ENCODE measurements at regions not wholly inside any gene's neighbourhood (a gene's known extent, or its start where the extent isn't known, plus 50 kb on each side); places are given as distances from the start of the nearest gene placed in this dataset.

GRCh38 chr3:163809540-163809993 is 1268.7 kb downstream of the SI start:
- ATAC-seq, result no peak
- TF ChIP-seq TOX (CRISPR knock-in tag; IDR thresholded peaks at IDR 0.05; ENCODE audit: borderline replicate concordance), result no peak
- TF ChIP-seq ZNF8 (CRISPR knock-in tag; IDR thresholded peaks at IDR 0.05), result no peak
- TF ChIP-seq ARNTL (CRISPR knock-in tag; IDR thresholded peaks at IDR 0.05; ENCODE audit: borderline replicate concordance, low read depth), result no peak
- no peak for TF ChIP-seq ZFP3 (CRISPR knock-in tag; IDR thresholded peaks at IDR 0.05)
- TF ChIP-seq PPARA (CRISPR knock-in tag; IDR thresholded peaks at IDR 0.05; ENCODE audit: borderline replicate concordance), result no peak
- no peak for TF ChIP-seq ZC3H10 (CRISPR knock-in tag; IDR thresholded peaks at IDR 0.05)
- no peak for TF ChIP-seq CSRNP3 (CRISPR knock-in tag; IDR thresholded peaks at IDR 0.05)
- no peak for TF ChIP-seq BACH2 (CRISPR knock-in tag; IDR thresholded peaks at IDR 0.05; ENCODE audit: borderline replicate concordance)
- TF ChIP-seq ESRRG (CRISPR knock-in tag; IDR thresholded peaks at IDR 0.05), result no peak
- TF ChIP-seq SNAI2 (CRISPR knock-in tag; IDR thresholded peaks at IDR 0.05), result no peak
- TF ChIP-seq, protein P1, sequence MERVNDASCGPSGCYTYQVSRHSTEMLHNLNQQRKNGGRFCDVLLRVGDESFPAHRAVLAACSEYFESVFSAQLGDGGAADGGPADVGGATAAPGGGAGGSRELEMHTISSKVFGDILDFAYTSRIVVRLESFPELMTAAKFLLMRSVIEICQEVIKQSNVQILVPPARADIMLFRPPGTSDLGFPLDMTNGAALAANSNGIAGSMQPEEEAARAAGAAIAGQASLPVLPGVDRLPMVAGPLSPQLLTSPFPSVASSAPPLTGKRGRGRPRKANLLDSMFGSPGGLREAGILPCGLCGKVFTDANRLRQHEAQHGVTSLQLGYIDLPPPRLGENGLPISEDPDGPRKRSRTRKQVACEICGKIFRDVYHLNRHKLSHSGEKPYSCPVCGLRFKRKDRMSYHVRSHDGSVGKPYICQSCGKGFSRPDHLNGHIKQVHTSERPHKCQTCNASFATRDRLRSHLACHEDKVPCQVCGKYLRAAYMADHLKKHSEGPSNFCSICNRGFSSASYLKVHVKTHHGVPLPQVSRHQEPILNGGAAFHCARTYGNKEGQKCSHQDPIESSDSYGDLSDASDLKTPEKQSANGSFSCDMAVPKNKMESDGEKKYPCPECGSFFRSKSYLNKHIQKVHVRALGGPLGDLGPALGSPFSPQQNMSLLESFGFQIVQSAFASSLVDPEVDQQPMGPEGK (CRISPR knock-in tag; IDR thresholded peaks at IDR 0.05; ENCODE audit: borderline replicate concordance), result no peak
- TF ChIP-seq ISL1 (CRISPR knock-in tag; IDR thresholded peaks at IDR 0.05), result no peak
- TF ChIP-seq RARB (CRISPR knock-in tag; IDR thresholded peaks at IDR 0.05), result no peak
- no peak for TF ChIP-seq GLIS3 (CRISPR knock-in tag; IDR thresholded peaks at IDR 0.05)
- TF ChIP-seq OSR1 (CRISPR knock-in tag; IDR thresholded peaks at IDR 0.05), result no peak
- TF ChIP-seq, protein P2, sequence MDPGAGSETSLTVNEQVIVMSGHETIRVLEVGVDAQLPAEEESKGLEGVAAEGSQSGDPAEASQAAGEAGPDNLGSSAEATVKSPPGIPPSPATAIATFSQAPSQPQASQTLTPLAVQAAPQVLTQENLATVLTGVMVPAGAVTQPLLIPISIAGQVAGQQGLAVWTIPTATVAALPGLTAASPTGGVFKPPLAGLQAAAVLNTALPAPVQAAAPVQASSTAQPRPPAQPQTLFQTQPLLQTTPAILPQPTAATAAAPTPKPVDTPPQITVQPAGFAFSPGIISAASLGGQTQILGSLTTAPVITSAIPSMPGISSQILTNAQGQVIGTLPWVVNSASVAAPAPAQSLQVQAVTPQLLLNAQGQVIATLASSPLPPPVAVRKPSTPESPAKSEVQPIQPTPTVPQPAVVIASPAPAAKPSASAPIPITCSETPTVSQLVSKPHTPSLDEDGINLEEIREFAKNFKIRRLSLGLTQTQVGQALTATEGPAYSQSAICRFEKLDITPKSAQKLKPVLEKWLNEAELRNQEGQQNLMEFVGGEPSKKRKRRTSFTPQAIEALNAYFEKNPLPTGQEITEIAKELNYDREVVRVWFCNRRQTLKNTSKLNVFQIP (CRISPR knock-in tag; IDR thresholded peaks at IDR 0.05; ENCODE audit: borderline replicate concordance, low read depth), result no peak
- no peak for TF ChIP-seq TSHZ2 (CRISPR knock-in tag; IDR thresholded peaks at IDR 0.05)
- no peak for TF ChIP-seq ZFP30 (CRISPR knock-in tag; IDR thresholded peaks at IDR 0.05)
- TF ChIP-seq TCF4 (CRISPR knock-in tag; IDR thresholded peaks at IDR 0.05; ENCODE audit: borderline replicate concordance), result no peak

GRCh38 chr3:163786416-163786815 is 1291.9 kb downstream of the SI start:
- TF ChIP-seq TCF4 (CRISPR knock-in tag; IDR thresholded peaks at IDR 0.05; ENCODE audit: borderline replicate concordance) (no peak), BACH2 (CRISPR knock-in tag; IDR thresholded peaks at IDR 0.05; ENCODE audit: borderline replicate concordance) (no peak), RARB (CRISPR knock-in tag; IDR thresholded peaks at IDR 0.05) (no peak), SNAI2 (CRISPR knock-in tag; IDR thresholded peaks at IDR 0.05) (no peak)
- TF ChIP-seq, protein P2 (CRISPR knock-in tag; IDR thresholded peaks at IDR 0.05; ENCODE audit: borderline replicate concordance, low read depth), result no peak
- no peak for ATAC-seq

DNA sequence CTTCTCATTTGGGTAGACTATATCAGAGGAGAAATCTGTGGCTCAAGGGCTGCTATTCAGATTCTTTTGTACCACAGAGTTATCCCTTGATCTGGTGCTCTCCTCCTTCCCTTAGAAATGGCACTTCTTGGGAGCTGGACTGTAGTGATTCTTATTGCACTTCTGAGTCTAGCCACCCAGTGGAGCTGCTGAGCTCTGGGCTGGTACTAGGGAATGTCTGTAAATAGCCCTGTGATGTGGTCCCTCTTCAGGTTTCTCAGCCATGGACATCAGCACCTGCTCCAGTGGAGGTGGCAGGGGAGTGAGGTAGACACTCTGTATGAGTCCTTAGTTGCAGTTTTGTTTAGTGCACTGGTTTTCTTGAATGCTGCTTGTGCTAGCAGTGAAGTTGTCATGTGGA is 1292.6 kb downstream of the SI start:
- no peak for ATAC-seq
- TF ChIP-seq, protein P1 (CRISPR knock-in tag; IDR thresholded peaks at IDR 0.05; ENCODE audit: borderline replicate concordance), result no peak
- TF ChIP-seq, protein P2 (CRISPR knock-in tag; IDR thresholded peaks at IDR 0.05; ENCODE audit: borderline replicate concordance, low read depth), result no peak
- TF ChIP-seq, protein P3, sequence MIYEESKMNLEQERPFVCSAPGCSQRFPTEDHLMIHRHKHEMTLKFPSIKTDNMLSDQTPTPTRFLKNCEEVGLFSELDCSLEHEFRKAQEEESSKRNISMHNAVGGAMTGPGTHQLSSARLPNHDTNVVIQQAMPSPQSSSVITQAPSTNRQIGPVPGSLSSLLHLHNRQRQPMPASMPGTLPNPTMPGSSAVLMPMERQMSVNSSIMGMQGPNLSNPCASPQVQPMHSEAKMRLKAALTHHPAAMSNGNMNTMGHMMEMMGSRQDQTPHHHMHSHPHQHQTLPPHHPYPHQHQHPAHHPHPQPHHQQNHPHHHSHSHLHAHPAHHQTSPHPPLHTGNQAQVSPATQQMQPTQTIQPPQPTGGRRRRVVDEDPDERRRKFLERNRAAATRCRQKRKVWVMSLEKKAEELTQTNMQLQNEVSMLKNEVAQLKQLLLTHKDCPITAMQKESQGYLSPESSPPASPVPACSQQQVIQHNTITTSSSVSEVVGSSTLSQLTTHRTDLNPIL (CRISPR knock-in tag; IDR thresholded peaks at IDR 0.05; ENCODE audit: low read depth), result no peak
- TF ChIP-seq ZNF565 (CRISPR knock-in tag; conservative IDR thresholded peaks at IDR 0.05; ENCODE audit: low read depth), result no peak
- TF ChIP-seq TOX (CRISPR knock-in tag; IDR thresholded peaks at IDR 0.05; ENCODE audit: borderline replicate concordance), result no peak
- no peak for TF ChIP-seq ESRRG (CRISPR knock-in tag; IDR thresholded peaks at IDR 0.05)
- TF ChIP-seq ZNF8 (CRISPR knock-in tag; IDR thresholded peaks at IDR 0.05), result no peak
- no peak for TF ChIP-seq ZC3H10 (CRISPR knock-in tag; IDR thresholded peaks at IDR 0.05)
